ENCODE measurements at regions not wholly inside any gene's neighbourhood (a gene's known extent, or its start where the extent isn't known, plus 50 kb on each side); places are given as distances from the start of the nearest gene placed in this dataset.

GRCh38 chr2:129727286-129727685, 252.2 kb upstream of the RAB6C start:
- TF ChIP-seq EZH2 (IDR thresholded peaks at IDR 0.05; ENCODE audit: low read length, missing control alignments) (no peak), CTCF (conservative IDR thresholded peaks at IDR 0.05 in 1 of 2, IDR thresholded peaks at IDR 0.05 in 1 of 2; ENCODE audit: low read depth in 1 of 2, low read length in 2 of 2) (no peak)
